ENCODE measurements at regions not wholly inside any gene's neighbourhood (a gene's known extent, or its start where the extent isn't known, plus 50 kb on each side); places are given as distances from the start of the nearest gene placed in this dataset.
A peak's percentile ranks its signal among the peaks of the same experiment; 100 is the strongest.

DNA sequence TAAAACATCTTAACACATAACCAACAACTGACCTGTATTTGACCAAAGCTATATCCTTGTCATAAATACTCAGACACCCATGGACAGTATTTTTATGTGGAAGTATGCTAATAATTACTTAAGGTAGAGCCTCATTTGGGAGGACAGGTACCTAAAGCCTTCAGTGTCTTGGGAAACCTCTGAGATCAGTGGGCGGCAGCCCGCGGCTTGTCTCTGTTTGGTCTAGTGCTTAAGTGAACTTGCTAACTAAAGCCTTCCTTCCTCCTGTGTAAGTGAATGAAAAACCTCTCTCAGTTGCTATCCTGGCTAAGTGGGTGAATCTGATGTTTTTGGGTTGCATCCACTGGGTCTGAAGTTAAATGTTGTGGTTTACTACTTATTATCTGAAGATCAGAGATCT is 144.5 kb upstream of the AGR3 start:
- DNase-seq (ENCODE audit: low spot score in 2 of 2), result no peak
- H3K27ac ChIP-seq, result no peak overlapping the region
- H3K36me3 ChIP-seq, result no peaks in the 10 kb centered on the region
- H3K27me3 ChIP-seq, result no peaks in the 10 kb centered on the region
- H3K4me3 ChIP-seq, result no peak overlapping the region
- TF ChIP-seq POLR2A (IDR thresholded peaks at IDR 0.05) (no peak), EP300 (IDR thresholded peaks at IDR 0.05) (no peak)
- TF ChIP-seq, protein P1, sequence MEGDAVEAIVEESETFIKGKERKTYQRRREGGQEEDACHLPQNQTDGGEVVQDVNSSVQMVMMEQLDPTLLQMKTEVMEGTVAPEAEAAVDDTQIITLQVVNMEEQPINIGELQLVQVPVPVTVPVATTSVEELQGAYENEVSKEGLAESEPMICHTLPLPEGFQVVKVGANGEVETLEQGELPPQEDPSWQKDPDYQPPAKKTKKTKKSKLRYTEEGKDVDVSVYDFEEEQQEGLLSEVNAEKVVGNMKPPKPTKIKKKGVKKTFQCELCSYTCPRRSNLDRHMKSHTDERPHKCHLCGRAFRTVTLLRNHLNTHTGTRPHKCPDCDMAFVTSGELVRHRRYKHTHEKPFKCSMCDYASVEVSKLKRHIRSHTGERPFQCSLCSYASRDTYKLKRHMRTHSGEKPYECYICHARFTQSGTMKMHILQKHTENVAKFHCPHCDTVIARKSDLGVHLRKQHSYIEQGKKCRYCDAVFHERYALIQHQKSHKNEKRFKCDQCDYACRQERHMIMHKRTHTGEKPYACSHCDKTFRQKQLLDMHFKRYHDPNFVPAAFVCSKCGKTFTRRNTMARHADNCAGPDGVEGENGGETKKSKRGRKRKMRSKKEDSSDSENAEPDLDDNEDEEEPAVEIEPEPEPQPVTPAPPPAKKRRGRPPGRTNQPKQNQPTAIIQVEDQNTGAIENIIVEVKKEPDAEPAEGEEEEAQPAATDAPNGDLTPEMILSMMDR (IDR thresholded peaks at IDR 0.05), result no peak
- 97 to 98% methylated on average over 3 of the region's 3 CpGs for WGBS, 2 donors
- H3K9me3 ChIP-seq, result peaks cover 0 to 9% (median 0%) of the 10 kb centered on the region in 4 donors
- peaks cover 0 to 6% (median 0%) of the 10 kb centered on the region in 4 donors for H3K4me1 ChIP-seq

DNA sequence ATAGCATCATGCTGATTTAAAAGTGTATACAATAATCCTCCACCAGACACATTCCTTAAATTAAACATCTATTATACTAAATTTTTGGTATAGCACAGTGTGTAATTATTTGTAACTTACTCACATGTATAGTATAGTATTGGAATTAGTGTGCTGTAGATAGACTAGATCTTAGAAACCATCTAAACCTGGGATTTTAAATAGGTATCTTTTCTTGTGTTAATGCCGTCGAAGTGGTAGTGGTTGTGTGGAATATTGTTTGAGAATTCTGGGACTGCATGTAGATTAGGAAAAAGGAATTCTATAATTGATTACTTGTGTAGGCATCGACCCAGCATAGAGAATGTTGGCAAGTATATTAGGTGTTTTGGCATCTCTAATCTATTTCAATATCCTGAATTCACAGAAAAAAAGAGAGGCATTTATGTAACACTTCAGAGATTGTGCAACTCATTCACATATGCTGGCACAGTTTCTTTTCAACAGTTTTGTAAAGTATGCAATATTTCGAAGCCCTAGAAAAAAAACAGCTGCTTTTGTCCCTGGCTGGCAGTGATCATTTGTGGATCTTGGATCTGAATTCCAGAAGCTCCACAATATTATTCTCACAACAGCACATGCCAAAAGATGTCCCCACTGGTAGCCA is 145.5 kb upstream of the AGR3 start:
- no peaks in the 10 kb centered on the region for H3K4me1 ChIP-seq
- no peak overlapping the region for H3K27ac ChIP-seq
- H3K9me3 ChIP-seq, result peaks cover 0 to 9% (median 0%) of the 10 kb centered on the region in 4 donors

GRCh38 chr7:17027789-17028152 is 146.0 kb upstream of the AGR3 start:
- H3K4me1 ChIP-seq, result no peaks in the 10 kb centered on the region
- H3K27me3 ChIP-seq, result no peaks in the 10 kb centered on the region
- H3K9me3 ChIP-seq, result peaks cover 0 to 9% (median 0%) of the 10 kb centered on the region in 4 donors
- H3K36me3 ChIP-seq, result no peaks in the 10 kb centered on the region
- WGBS, 2 donors, result 88 to 96% methylated on average over 1 of the region's 1 CpG
- TF ChIP-seq EP300 (IDR thresholded peaks at IDR 0.05) (no peak), POLR2A (IDR thresholded peaks at IDR 0.05) (no peak)
- TF ChIP-seq, protein P1 (IDR thresholded peaks at IDR 0.05), result no peak
- DNase-seq (ENCODE audit: low spot score in 2 of 2), result no peak
- H3K27ac ChIP-seq, result no peak overlapping the region
- no peak overlapping the region for H3K4me3 ChIP-seq

More for the DNA sequence above, 145.5 kb upstream of the AGR3 start:
- 43 to 57% methylated on average over 4 of the region's 4 CpGs for WGBS, 2 donors
- TF ChIP-seq EP300 (IDR thresholded peaks at IDR 0.05), result peak in 1 of 2 donors; percentile 43
- TF ChIP-seq, protein P1 (IDR thresholded peaks at IDR 0.05), result no peak
- no peak overlapping the region for H3K4me3 ChIP-seq
- DNase-seq (ENCODE audit: low spot score in 2 of 2), result no peak
- H3K27me3 ChIP-seq, result no peaks in the 10 kb centered on the region
- no peaks in the 10 kb centered on the region for H3K36me3 ChIP-seq

- Histone ChIP-seq H3K9me3 (peaks cover 0 to 9% (median 0%) of the 10 kb centered on the region in 4 donors), H3K27me3 (no peaks in the 10 kb centered on the region), H3K27ac (no peak overlapping the region), H3K36me3 (no peaks in the 10 kb centered on the region), H3K4me3 (no peak overlapping the region), H3K4me1 (no peaks in the 10 kb centered on the region)
- DNase-seq (ENCODE audit: low spot score in 2 of 2), result no peak
- 85 to 89% methylated on average over 3 of the region's 3 CpGs for WGBS, 2 donors
- TF ChIP-seq, protein P1 (IDR thresholded peaks at IDR 0.05), result no peak
- TF ChIP-seq EP300 (IDR thresholded peaks at IDR 0.05) (no peak), POLR2A (IDR thresholded peaks at IDR 0.05) (no peak)
These were observed 147.4 kb upstream of the AGR3 start for GRCh38 chr7:17029150-17029549.

DNA sequence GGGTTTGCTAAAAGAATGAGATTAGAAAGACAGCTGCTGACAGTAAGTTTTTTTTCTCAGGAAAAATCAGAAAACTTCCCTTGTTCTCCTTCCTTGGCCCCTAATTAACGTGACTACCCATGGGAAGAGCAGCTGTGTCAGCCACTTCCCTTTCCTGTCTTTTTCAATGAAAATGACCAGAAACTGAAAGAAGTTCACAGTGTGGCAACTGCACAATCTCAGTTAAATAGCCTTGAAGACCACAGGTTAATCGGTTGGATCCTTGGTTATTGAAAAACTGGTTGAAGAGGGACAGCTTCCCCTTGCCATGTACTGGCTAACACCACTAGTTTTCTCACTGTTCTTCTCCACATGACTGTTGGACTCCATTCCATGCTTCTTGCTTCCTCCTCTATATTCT is 148.8 kb upstream of the AGR3 start:
- Histone ChIP-seq H3K27me3 (no peaks in the 10 kb centered on the region), H3K36me3 (no peaks in the 10 kb centered on the region), H3K27ac (no peak overlapping the region), H3K4me1 (no peaks in the 10 kb centered on the region), H3K4me3 (no peak overlapping the region), H3K9me3 (peaks cover 0 to 9% (median 0%) of the 10 kb centered on the region in 4 donors)
- 57 to 67% methylated on average over 2 of the region's 2 CpGs for WGBS, 2 donors
- no peak for DNase-seq (ENCODE audit: low spot score in 2 of 2)
- TF ChIP-seq EP300 (IDR thresholded peaks at IDR 0.05) (peak in 1 of 2 donors; percentile 54), POLR2A (IDR thresholded peaks at IDR 0.05) (no peak)
- TF ChIP-seq, protein P1 (IDR thresholded peaks at IDR 0.05), result no peak

Measured in tibial nerve (tissue), 4 donors.